ENCODE measurements at regions not wholly inside any gene's neighbourhood (a gene's known extent, or its start where the extent isn't known, plus 50 kb on each side); places are given as distances from the start of the nearest gene placed in this dataset.
"Not testable (repeated sequence)": the region's sequence is repeated elsewhere in the genome, so short reads cannot be mapped to it uniquely, and the experiment has no call there.

DNA sequence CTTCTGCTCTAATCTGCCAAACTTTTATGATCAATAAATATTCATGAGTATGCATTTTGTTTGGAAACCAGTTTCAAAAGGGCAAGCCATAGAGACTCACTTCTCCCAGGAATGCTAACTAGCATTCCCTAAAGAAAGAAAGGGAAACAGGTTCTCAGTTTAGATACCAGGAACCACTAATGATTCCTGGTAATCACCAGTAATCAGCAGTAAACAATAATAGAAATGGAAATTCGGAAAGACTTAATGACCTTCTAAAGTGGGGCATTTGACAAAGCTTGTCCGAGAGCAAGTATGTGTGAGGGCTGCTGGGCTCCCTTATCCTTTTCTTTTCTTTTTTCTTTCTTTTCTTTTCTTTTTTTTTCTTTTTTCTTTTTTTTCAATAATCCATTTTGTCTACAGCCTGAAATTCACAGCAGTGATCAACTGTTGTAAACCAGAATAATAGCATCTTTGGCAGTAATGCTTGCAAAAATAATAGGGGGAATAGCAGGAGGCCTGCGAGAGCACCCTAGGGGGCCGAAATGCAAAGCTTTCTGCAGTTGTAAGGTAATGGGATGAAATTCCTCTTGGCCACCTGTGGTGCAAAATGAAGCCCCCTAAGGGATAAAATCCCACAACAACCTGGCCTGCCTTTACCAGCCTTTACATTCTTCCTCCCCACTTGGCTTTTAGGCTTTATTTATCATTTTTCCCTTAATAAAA is 253.2 kb downstream of the ZPLD1 start:
- DNase-seq, result no peak

DNA sequence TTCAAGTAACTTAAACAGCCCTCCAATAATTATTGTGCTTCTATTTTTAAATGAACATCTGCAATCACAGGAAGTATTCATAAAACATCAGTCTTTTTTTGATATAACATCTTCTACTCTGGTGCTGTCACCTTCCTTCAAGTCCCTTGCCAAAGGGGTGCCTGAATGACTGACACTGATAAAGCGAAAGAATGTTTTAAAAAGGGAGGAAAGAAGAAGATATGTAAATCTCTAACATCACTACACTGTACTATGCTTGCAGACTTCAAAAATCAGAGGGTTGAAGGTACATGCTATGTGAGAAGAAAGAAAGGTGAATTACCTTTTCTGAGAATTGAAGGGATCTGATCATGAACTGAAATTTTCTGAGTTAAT is 253.7 kb downstream of the ZPLD1 start:
- DNase-seq, result no peak

DNA sequence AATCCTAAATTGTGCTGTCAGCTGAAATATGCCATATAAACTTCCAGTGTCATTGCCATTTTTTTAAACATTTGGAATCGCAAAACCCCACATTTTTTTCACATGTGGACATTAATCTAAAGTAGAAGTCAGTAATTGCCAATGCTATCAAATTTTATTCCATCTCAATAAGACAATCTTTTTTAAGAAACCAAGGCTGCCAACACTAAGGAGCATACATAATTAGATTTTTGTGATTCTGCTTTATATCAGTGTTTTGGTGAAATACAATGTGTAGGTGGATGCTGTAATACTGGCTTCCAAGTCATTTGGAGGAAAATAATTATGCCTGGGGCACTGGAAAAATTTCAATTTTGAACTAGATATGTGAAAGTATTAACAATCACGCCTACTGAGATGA is 256.7 kb downstream of the ZPLD1 start:
- DNase-seq, result no peak

GRCh38 chr3:102699104-102699818 is 264.4 kb downstream of the ZPLD1 start:
- no peak for DNase-seq

- no peak for DNase-seq
These were observed 265.0 kb downstream of the ZPLD1 start for GRCh38 chr3:102699819-102700140.

GRCh38 chr3:102712896-102713295 is 278.1 kb downstream of the ZPLD1 start:
- DNase-seq, result peak; percentile 23

GRCh38 chr3:102714567-102714966 is 279.8 kb downstream of the ZPLD1 start:
- no peak for DNase-seq

GRCh38 chr3:102715030-102715697 is 280.3 kb downstream of the ZPLD1 start:
- no peak for DNase-seq

- DNase-seq, result no peak
These were observed 283.8 kb downstream of the ZPLD1 start for GRCh38 chr3:102718651-102719050.

GRCh38 chr3:102722317-102722716 is 287.5 kb downstream of the ZPLD1 start:
- no peak for DNase-seq

DNA sequence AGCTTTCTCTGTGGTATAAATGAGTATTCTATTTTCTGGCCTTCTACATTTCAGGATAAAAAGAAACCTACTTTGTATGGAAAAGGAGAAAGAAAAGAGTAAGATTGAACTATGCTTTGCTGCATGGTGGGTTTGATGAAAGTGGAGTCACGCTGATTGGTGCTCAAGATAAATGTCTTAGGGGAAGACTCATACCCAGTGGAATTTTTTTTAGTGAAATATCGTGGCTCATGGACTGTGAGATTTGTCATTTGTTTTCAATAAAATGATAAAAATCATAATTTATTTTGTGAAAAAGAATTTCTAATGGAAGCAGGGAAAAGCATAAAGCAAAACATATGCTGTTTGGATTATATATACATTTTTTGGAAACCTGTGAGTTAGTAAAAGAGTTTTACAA is 292.5 kb downstream of the ZPLD1 start:
- no peak for DNase-seq

- DNase-seq, result not testable (repeated sequence)
These were observed 297.8 kb downstream of the ZPLD1 start for GRCh38 chr3:102732581-102732980.

DNA sequence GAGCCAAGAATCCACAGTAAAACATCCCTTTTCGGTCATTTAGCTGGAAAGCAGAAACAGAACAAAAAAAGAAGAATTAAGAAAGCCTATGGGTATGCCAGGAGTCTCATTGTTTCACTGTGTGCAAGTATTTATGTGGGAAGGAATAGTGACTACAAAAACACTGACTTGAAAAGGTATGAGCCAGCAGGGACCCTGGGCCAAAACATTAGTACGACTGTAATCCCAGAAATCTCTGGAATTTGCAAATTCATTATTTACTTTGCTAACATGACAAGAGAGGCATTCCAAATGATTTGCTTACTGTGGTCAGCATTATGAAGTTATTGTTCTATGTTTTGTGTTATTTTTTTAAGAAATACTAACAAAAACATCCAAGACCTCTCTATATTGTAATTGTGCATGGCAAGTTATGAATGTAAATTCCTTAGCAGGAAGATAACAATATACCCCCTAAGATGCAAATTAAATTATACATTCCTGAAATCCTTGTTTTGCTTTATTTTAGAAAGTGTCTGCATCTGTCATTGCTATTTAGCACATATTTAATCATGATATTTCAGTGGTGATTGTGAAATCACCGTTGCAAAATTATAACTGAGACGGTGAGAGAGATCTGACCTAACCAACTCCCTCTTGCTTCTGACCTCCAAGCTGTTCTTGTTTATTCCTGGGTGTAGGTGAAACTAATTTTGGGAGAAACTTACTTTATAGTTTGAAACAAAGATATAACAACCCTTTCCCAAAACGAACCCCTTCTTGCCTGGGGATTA is 299.2 kb downstream of the ZPLD1 start:
- no peak for DNase-seq

DNA sequence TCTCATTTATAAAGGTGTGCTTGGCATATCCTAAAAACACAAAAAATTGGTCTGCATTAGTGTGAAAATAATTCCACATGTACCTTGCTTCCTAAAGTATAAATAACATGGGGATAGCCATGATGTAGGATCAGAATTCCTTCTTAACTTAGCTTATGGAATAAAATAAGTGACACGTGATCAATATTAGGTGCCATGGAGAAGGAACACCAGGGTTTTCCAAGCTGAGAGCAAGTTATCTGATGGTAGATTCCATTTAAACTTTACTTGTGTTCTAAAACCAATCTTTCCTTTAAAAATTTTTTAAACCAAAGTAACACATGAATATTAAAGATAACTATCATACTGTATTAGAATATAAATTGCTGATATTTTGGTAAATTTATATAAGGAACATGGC is 300.5 kb downstream of the ZPLD1 start:
- no peak for DNase-seq

- no peak for DNase-seq
These were observed 301.6 kb downstream of the ZPLD1 start for GRCh38 chr3:102736288-102736974.

DNA sequence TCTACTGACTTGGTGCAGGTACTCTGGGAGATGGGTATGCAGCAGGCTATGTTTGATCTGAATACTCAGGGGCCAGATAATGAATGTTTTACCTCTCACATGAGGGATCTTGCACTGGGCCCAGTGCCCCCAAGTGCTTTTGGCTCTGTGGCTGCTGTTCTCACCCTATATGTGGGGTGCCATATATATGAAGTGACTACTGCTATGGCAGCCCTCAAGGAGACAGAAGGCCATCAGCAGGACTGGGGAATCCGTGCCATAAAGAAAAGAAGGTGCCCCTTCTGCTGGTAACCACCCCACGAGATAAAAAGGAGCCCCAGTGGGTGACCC is 302.1 kb downstream of the ZPLD1 start:
- no peak for DNase-seq

GRCh38 chr3:102737353-102737752 is 302.5 kb downstream of the ZPLD1 start:
- no peak for DNase-seq

DNA sequence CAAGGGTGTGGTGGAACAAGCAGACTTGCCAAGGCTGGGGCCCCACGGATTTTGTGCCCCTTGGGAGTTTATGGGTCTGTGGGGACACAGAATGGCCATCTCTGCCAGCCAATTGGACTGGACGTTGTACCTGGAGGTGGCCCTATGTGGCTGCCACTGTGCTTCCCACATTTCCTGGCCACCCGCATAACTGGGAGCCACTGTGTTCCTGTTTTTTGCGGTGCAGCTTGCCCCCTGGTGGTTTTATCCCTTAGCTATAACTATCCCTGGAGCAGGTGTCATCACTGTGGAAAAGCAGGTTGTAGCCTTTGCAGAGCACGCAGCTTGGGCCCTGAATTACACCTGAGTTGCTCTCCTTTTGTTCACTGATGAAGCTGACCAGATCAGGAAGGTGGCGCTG is 306.3 kb downstream of the ZPLD1 start:
- DNase-seq, result no peak

- DNase-seq, result no peak
These were observed 306.9 kb downstream of the ZPLD1 start for GRCh38 chr3:102741694-102742093.

- no peak for DNase-seq
These were observed 311.1 kb downstream of the ZPLD1 start for GRCh38 chr3:102745881-102746280.

- no peak for DNase-seq
These were observed 312.8 kb downstream of the ZPLD1 start for GRCh38 chr3:102747611-102748010.

GRCh38 chr3:102748646-102749045 is 313.8 kb downstream of the ZPLD1 start:
- no peak for DNase-seq

GRCh38 chr3:102750322-102750721 is 315.5 kb downstream of the ZPLD1 start:
- DNase-seq, result no peak

Data from stimulated activated CD4-positive, alpha-beta T cell treated with anti-CD3 and anti-CD28 coated beads, Interleukin-1b, Interleukin-23, amount 100 ng/mL, for 48 hours (primary cell).